HepG2 (cell line): ENCODE measurements at regions not wholly inside any gene's neighbourhood (a gene's known extent, or its start where the extent isn't known, plus 50 kb on each side); places are given as distances from the start of the nearest gene placed in this dataset.

ENCODE experiments used
- CTCF ChIP-seq: sonication (generic); formaldehyde crosslinking; IDR thresholded peaks from 2 replicates; pipeline ENCODE4 v1.5.0; 2020; ENCODE audit warnings: mild to moderate bottlenecking, missing genetic modification reagents, moderate library complexity
- MATR3 ChIP-seq: sonication (generic); formaldehyde crosslinking; IDR thresholded peaks from 2 replicates; pipeline ENCODE4 v1.4.0; 2020; ENCODE audit warnings: missing genetic modification reagents
- PPARG ChIP-seq: conservative IDR thresholded peaks from 2 replicates; pipeline ENCODE4 v1.6.1; 2016; ENCODE audit warnings: missing biosample characterization, missing genetic modification reagents
- TAF1 ChIP-seq: sonication (generic); formaldehyde crosslinking; IDR thresholded peaks from 2 replicates; pipeline ENCODE4 v1.4.0; 2020; ENCODE audit warnings: missing genetic modification reagents

GRCh38 chr4:55729351-55730279, 90.0 kb upstream of the EXOC1L start:
- TF ChIP-seq MATR3 (CRISPR knock-in tag) (no peak), PPARG (CRISPR knock-in tag) (no peak), TAF1 (CRISPR knock-in tag) (no peak), CTCF (CRISPR knock-in tag) (no peak)
